ENCODE measurements at regions not wholly inside any gene's neighbourhood (a gene's known extent, or its start where the extent isn't known, plus 50 kb on each side); places are given as distances from the start of the nearest gene placed in this dataset.

GRCh38 chr6:80728101-80728750, 621.8 kb downstream of the BCKDHB start:
- no peaks in the 10 kb centered on the region for H3K36me3 Mint-ChIP-seq (ENCODE audit: unreplicated experiment)
- DNase-seq (ENCODE audit: extremely low spot score, unreplicated experiment): no peak
- no peak overlapping the region for H3K27ac Mint-ChIP-seq (ENCODE audit: unreplicated experiment)
- H3K27me3 Mint-ChIP-seq (ENCODE audit: unreplicated experiment): peaks cover 24% of the 10 kb centered on the region
- no peaks in the 10 kb centered on the region for H3K4me1 Mint-ChIP-seq (ENCODE audit: unreplicated experiment)
- no peak overlapping the region for H3K4me3 Mint-ChIP-seq (ENCODE audit: unreplicated experiment)
- no peaks in the 10 kb centered on the region for H3K9me3 Mint-ChIP-seq (ENCODE audit: unreplicated experiment)
- TF ChIP-seq CTCF (IDR thresholded peaks at IDR 0.05): no peak

GRCh38 chr6:80725156-80725930, 618.9 kb downstream of the BCKDHB start:
- H3K4me3 Mint-ChIP-seq (ENCODE audit: unreplicated experiment): no peak overlapping the region
- no peaks in the 10 kb centered on the region for H3K9me3 Mint-ChIP-seq (ENCODE audit: unreplicated experiment)
- H3K27ac Mint-ChIP-seq (ENCODE audit: unreplicated experiment): no peak overlapping the region
- peaks cover 16% of the 10 kb centered on the region for H3K27me3 Mint-ChIP-seq (ENCODE audit: unreplicated experiment)
- H3K36me3 Mint-ChIP-seq (ENCODE audit: unreplicated experiment): no peaks in the 10 kb centered on the region
- TF ChIP-seq CTCF (IDR thresholded peaks at IDR 0.05): no peak
- DNase-seq (ENCODE audit: extremely low spot score, unreplicated experiment): no peak
- H3K4me1 Mint-ChIP-seq (ENCODE audit: unreplicated experiment): no peaks in the 10 kb centered on the region

GRCh38 chr6:80720824-80721223, 614.4 kb downstream of the BCKDHB start:
- no peak for TF ChIP-seq CTCF (IDR thresholded peaks at IDR 0.05)
- H3K4me3 Mint-ChIP-seq (ENCODE audit: unreplicated experiment): no peak overlapping the region
- no peaks in the 10 kb centered on the region for H3K36me3 Mint-ChIP-seq (ENCODE audit: unreplicated experiment)
- H3K9me3 Mint-ChIP-seq (ENCODE audit: unreplicated experiment): no peaks in the 10 kb centered on the region
- H3K27ac Mint-ChIP-seq (ENCODE audit: unreplicated experiment): no peak overlapping the region
- peaks cover 21% of the 10 kb centered on the region for H3K27me3 Mint-ChIP-seq (ENCODE audit: unreplicated experiment)
- no peaks in the 10 kb centered on the region for H3K4me1 Mint-ChIP-seq (ENCODE audit: unreplicated experiment)
- no peak for DNase-seq (ENCODE audit: extremely low spot score, unreplicated experiment)

- no peak for TF ChIP-seq CTCF (IDR thresholded peaks at IDR 0.05)
- no peaks in the 10 kb centered on the region for H3K36me3 Mint-ChIP-seq (ENCODE audit: unreplicated experiment)
- H3K27ac Mint-ChIP-seq (ENCODE audit: unreplicated experiment): no peak overlapping the region
- no peak overlapping the region for H3K4me3 Mint-ChIP-seq (ENCODE audit: unreplicated experiment)
- DNase-seq (ENCODE audit: extremely low spot score, unreplicated experiment): no peak
- H3K4me1 Mint-ChIP-seq (ENCODE audit: unreplicated experiment): no peaks in the 10 kb centered on the region
- no peaks in the 10 kb centered on the region for H3K9me3 Mint-ChIP-seq (ENCODE audit: unreplicated experiment)
- peaks cover 43% of the 10 kb centered on the region for H3K27me3 Mint-ChIP-seq (ENCODE audit: unreplicated experiment)
Measured at GRCh38 chr6:80714513-80714912, 608.0 kb downstream of the BCKDHB start.

GRCh38 chr6:80698459-80698858, 592.0 kb downstream of the BCKDHB start:
- Mint-ChIP-seq H3K27ac (ENCODE audit: unreplicated experiment) (no peak overlapping the region), H3K36me3 (ENCODE audit: unreplicated experiment) (no peaks in the 10 kb centered on the region)

More at GRCh38 chr6:80698459-80698858, 592.0 kb downstream of the BCKDHB start:
- peaks cover 16% of the 10 kb centered on the region for H3K9me3 Mint-ChIP-seq (ENCODE audit: unreplicated experiment)
- no peak overlapping the region for H3K4me3 Mint-ChIP-seq (ENCODE audit: unreplicated experiment)
- peaks cover 2% of the 10 kb centered on the region for H3K27me3 Mint-ChIP-seq (ENCODE audit: unreplicated experiment)
- H3K4me1 Mint-ChIP-seq (ENCODE audit: unreplicated experiment): no peaks in the 10 kb centered on the region
- DNase-seq (ENCODE audit: extremely low spot score, unreplicated experiment): no peak
- TF ChIP-seq CTCF (IDR thresholded peaks at IDR 0.05): no peak

All from osteocyte (in vitro differentiated cells).